GM12878 (cell line): ENCODE measurements at regions not wholly inside any gene's neighbourhood (a gene's known extent, or its start where the extent isn't known, plus 50 kb on each side); places are given as distances from the start of the nearest gene placed in this dataset.

Experiments used
- ATAC-seq: fragments of 200-7000 bp; cut with Tn5 transposase; 3 replicates; pipeline ENCODE4 v1.9.1; 2020; ENCODE audit warnings: mild to moderate bottlenecking, moderate library complexity
- BruUV-seq: library from RNA; stranded (reverse); fragments of 400-500 nt; replicated peaks from 2 replicates; lab custom pipeline; 2021; lab: Mats Ljungman, UMichigan
- CTCF ChIA-PET: fragments of 300-600 bp; sonication (Branson Sonifier 250); formaldehyde crosslinking; extraction: SDS; loops from one replicate; lab custom pipeline; 2021; ENCODE audit warnings: inconsistent platforms; lab: Yijun Ruan, JAX
- POLR2A ChIA-PET: fragments of 350-600 bp; formaldehyde crosslinking; extraction: SDS; loops from one replicate; lab custom pipeline; 2021; ENCODE audit warnings: inconsistent platforms; lab: Charles Lee
- RAD21 ChIA-PET: fragments of 300-600 bp; sonication (Branson Sonifier 250); formaldehyde crosslinking; loops from one replicate; lab custom pipeline; 2023; ENCODE audit warnings: antibody characterized with exemption; ENCODE audit not compliant: unreplicated experiment; lab: Charles Lee
- SMC1A ChIA-PET: fragments of 300-600 bp; sonication (Branson Sonifier 250); formaldehyde crosslinking; loops from one replicate; lab custom pipeline; 2023; ENCODE audit not compliant: unreplicated experiment, uncharacterized antibody; lab: Charles Lee
- DNase-seq: peaks from one replicate; pipeline ENCODE4 v3.0.0-alpha.2; 2011; ENCODE audit warnings: low read depth, low spot score
- FAIRE-seq: peaks from 3 replicates; lab custom pipeline; 2011; peaks lifted over from hg19 to GRCh38; lab: Jason Lieb, UNC
- H2AFZ ChIP-seq: 2 replicates; pipeline ENCODE4 v1.6.0; 2011; ENCODE audit warnings: low read depth, low read length, control low read depth; ENCODE audit not compliant: control insufficient read depth
- H3K27ac ChIP-seq: 2 replicates; pipeline ENCODE4 v1.5.1; 2011; ENCODE audit warnings: control low read depth; ENCODE audit not compliant: control insufficient read depth, insufficient read depth
- H3K27me3 ChIP-seq, 2 experiments: replicated peaks in 1 of 2; 2 replicates each; pipeline versions ENCODE4 v1.6.0 to v1.6.1; 2011; ENCODE audit warnings: low read length in 1 of 2; ENCODE audit not compliant: control insufficient read depth in 2 of 2, insufficient read depth in 2 of 2
- H3K36me3 ChIP-seq, 2 experiments: 2 replicates each; pipeline ENCODE4 v1.5.1; 2011; ENCODE audit warnings: low read length in 1 of 2; ENCODE audit not compliant: control insufficient read depth in 2 of 2, insufficient read depth in 2 of 2
- H3K4me1 ChIP-seq: 2 replicates; pipeline ENCODE4 v1.6.1; 2011; ENCODE audit warnings: mild to moderate bottlenecking, low read length, moderate library complexity, mixed read lengths; ENCODE audit not compliant: control insufficient read depth, insufficient read depth
- H3K4me2 ChIP-seq: 2 replicates; pipeline ENCODE4 v1.6.0; 2011; ENCODE audit warnings: control low read depth; ENCODE audit not compliant: control insufficient read depth, insufficient read depth
- H3K4me3 ChIP-seq: fragments of 200-600 bp; sonication (generic); 2 replicates; pipeline ENCODE4 v1.5.1; 2016
- H3K79me2 ChIP-seq: 2 replicates; pipeline ENCODE4 v1.6.0; 2011; ENCODE audit warnings: low read length; ENCODE audit not compliant: control insufficient read depth, insufficient read depth
- H3K9ac ChIP-seq: 2 replicates; pipeline ENCODE4 v1.8.0; 2011; ENCODE audit warnings: low read length, control low read depth, mixed read lengths; ENCODE audit not compliant: control insufficient read depth, insufficient read depth
- H3K9me3 ChIP-seq: replicated peaks from 3 replicates; pipeline ENCODE4 v1.5.1; 2011; ENCODE audit warnings: mild to moderate bottlenecking, low read length; ENCODE audit not compliant: control insufficient read depth, insufficient read depth
- H4K20me1 ChIP-seq: 2 replicates; pipeline ENCODE4 v1.6.0; 2011; ENCODE audit not compliant: control insufficient read depth, insufficient read depth
- ATF2 ChIP-seq: IDR thresholded peaks from 2 replicates; pipeline ENCODE4 v1.6.1; 2012; ENCODE audit warnings: low read length, inconsistent platforms
- IRF4 ChIP-seq: IDR thresholded peaks from 2 replicates; pipeline ENCODE4 v1.6.1; 2011; ENCODE audit warnings: low read depth, low read length
- MTA3 ChIP-seq: IDR thresholded peaks from 2 replicates; pipeline ENCODE4 v1.6.1; 2012; ENCODE audit warnings: low read length, inconsistent platforms, borderline replicate concordance
- NFXL1 ChIP-seq: fragments of 450-650 bp; IDR thresholded peaks from 2 replicates; pipeline ENCODE4 v1.6.1; 2017; ENCODE audit warnings: antibody characterized with exemption, mild to moderate bottlenecking, borderline replicate concordance
- PRDM15 ChIP-seq: fragments of 450-650 bp; formaldehyde crosslinking; IDR thresholded peaks from 2 replicates; pipeline ENCODE4 v1.4.0; 2020; ENCODE audit warnings: mild to moderate bottlenecking, moderate library complexity
- RFX5 ChIP-seq: IDR thresholded peaks from 2 replicates; pipeline ENCODE4 v1.6.1; 2011; ENCODE audit warnings: low read depth, low read length, improper control_type of control experiment
- SIN3A ChIP-seq: IDR thresholded peaks from 2 replicates; pipeline ENCODE4 v1.6.1; 2012; ENCODE audit warnings: low read depth, low read length, improper control_type of control experiment
- SUZ12 ChIP-seq: fragments of 200-600 bp; sonication (generic); IDR thresholded peaks from one replicate; pipeline ENCODE4 v1.6.1; 2018; ENCODE audit warnings: antibody characterized with exemption, mild to moderate bottlenecking; ENCODE audit not compliant: unreplicated experiment
- WGBS: methylation state at CpG from one replicate; pipeline ENCODE4 v1.1.6; 2016; ENCODE audit warnings: low lambda C conversion rate; ENCODE audit not compliant: insufficient replicate concordance, insufficient coverage; ENCODE audit errors: missing lambda C conversion rate; 5-methylcytosine and 5-hydroxymethylcytosine counted together
- in situ Hi-C: fragments of 300-500 bp; cut with MboI; formaldehyde crosslinking; loops from 9 replicates; pipeline ENCODE4 v1.14.3; 2018; ENCODE audit warnings: mixed read lengths
- intact Hi-C: fragments of 100-400 bp; cut with micrococcal nuclease; formaldehyde crosslinking; loops from one replicate; pipeline ENCODE4 v1.14.2; 2022; ENCODE audit not compliant: unreplicated experiment
- TF ChIP-seq, protein P1 (sequence below): fragments of 450-650 bp; IDR thresholded peaks from 2 replicates; pipeline ENCODE4 v1.6.1; 2017; ENCODE audit warnings: mild to moderate bottlenecking, moderate library complexity

- ATAC-seq (no peak), FAIRE-seq (no peak), DNase-seq (no peak)
- Histone ChIP-seq H2AFZ (no peak overlapping the region), H3K79me2 (no peaks in the 10 kb centered on the region), H3K9ac (no peak overlapping the region), H3K4me2 (no peak overlapping the region), H3K4me3 (no peak overlapping the region), H3K36me3 (no peaks in the 10 kb centered on the region), H3K27me3 (no peaks in the 10 kb centered on the region), H4K20me1 (no peaks in the 10 kb centered on the region), H3K4me1 (no peaks in the 10 kb centered on the region), H3K9me3 (no peaks in the 10 kb centered on the region), H3K27ac (no peak overlapping the region)
- in situ Hi-C loops, result no loop called here
- POLR2A ChIA-PET, result no interaction called here
- CTCF ChIA-PET, result no interaction called here
- RAD21 ChIA-PET, result no interaction called here
- intact Hi-C loops, result no loop called here
- SMC1A ChIA-PET, result interaction anchor here (0.6 kb wide), 1 partner anchor 535 kb away, joined by 6 read pairs; no protein-coding TSS in a partner anchor
- TF ChIP-seq NFXL1, result no peak
- TF ChIP-seq PRDM15 (CRISPR knock-in tag), result no peak
- TF ChIP-seq RFX5, result no peak
- no peak for TF ChIP-seq SUZ12
- no peak for TF ChIP-seq ATF2
- TF ChIP-seq SIN3A, result no peak
- TF ChIP-seq, protein P1, sequence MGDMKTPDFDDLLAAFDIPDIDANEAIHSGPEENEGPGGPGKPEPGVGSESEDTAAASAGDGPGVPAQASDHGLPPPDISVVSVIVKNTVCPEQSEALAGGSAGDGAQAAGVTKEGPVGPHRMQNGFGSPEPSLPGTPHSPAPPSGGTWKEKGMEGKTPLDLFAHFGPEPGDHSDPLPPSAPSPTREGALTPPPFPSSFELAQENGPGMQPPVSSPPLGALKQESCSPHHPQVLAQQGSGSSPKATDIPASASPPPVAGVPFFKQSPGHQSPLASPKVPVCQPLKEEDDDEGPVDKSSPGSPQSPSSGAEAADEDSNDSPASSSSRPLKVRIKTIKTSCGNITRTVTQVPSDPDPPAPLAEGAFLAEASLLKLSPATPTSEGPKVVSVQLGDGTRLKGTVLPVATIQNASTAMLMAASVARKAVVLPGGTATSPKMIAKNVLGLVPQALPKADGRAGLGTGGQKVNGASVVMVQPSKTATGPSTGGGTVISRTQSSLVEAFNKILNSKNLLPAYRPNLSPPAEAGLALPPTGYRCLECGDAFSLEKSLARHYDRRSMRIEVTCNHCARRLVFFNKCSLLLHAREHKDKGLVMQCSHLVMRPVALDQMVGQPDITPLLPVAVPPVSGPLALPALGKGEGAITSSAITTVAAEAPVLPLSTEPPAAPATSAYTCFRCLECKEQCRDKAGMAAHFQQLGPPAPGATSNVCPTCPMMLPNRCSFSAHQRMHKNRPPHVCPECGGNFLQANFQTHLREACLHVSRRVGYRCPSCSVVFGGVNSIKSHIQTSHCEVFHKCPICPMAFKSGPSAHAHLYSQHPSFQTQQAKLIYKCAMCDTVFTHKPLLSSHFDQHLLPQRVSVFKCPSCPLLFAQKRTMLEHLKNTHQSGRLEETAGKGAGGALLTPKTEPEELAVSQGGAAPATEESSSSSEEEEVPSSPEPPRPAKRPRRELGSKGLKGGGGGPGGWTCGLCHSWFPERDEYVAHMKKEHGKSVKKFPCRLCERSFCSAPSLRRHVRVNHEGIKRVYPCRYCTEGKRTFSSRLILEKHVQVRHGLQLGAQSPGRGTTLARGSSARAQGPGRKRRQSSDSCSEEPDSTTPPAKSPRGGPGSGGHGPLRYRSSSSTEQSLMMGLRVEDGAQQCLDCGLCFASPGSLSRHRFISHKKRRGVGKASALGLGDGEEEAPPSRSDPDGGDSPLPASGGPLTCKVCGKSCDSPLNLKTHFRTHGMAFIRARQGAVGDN, result no peak
- TF ChIP-seq MTA3, result no peak
- TF ChIP-seq IRF4, result no peak
- BruUV-seq, result no TSS peak
- 34% methylated on average over 2 of the region's 2 CpGs for WGBS
Measured at GRCh38 chr1:81115422-81115821, 685.3 kb upstream of the ADGRL2 start.
